Progenitor cell of endocrine pancreas (in vitro differentiated cells): ENCODE measurements at regions not wholly inside any gene's neighbourhood (a gene's known extent, or its start where the extent isn't known, plus 50 kb on each side); places are given as distances from the start of the nearest gene placed in this dataset.

Experiments
- DNase-seq: peaks from one replicate; pipeline ENCODE4 v3.0.0; 2021; ENCODE audit warnings: low spot score; ENCODE audit not compliant: unreplicated experiment
- H3K27ac Mint-ChIP-seq: 2 replicates; pipeline ENCODE4 v1.8.0; 2021; ENCODE audit warnings: mild to moderate bottlenecking, moderate library complexity, mixed read lengths
- H3K27me3 Mint-ChIP-seq: 2 replicates; pipeline ENCODE4 v1.8.0; 2021; ENCODE audit warnings: mixed read lengths
- H3K36me3 Mint-ChIP-seq: 2 replicates; pipeline ENCODE4 v1.8.0; 2022; ENCODE audit warnings: mixed read lengths; ENCODE audit not compliant: insufficient read depth
- H3K4me1 Mint-ChIP-seq: 2 replicates; pipeline ENCODE4 v1.8.0; 2021; ENCODE audit warnings: low read depth, mixed read lengths
- H3K4me3 Mint-ChIP-seq: 2 replicates; pipeline ENCODE4 v1.8.0; 2021; ENCODE audit warnings: low read depth, mild to moderate bottlenecking, moderate library complexity, mixed read lengths
- H3K9me3 Mint-ChIP-seq: 2 replicates; pipeline ENCODE4 v1.8.0; 2021; ENCODE audit warnings: low read depth, mixed read lengths
- CTCF ChIP-seq: fragments of 200-600 bp; sonication (generic); IDR thresholded peaks from one replicate; pipeline ENCODE4 v1.5.0; 2021; ENCODE audit warnings: antibody characterized with exemption, mild to moderate bottlenecking; ENCODE audit not compliant: unreplicated experiment

GRCh38 chr4:32460972-32461371 is 1740.8 kb downstream of the PCDH7 start:
- H3K4me1 Mint-ChIP-seq: no peaks in the 10 kb centered on the region
- no peak for TF ChIP-seq CTCF
- no peaks in the 10 kb centered on the region for H3K36me3 Mint-ChIP-seq
- H3K4me3 Mint-ChIP-seq: no peak overlapping the region
- peaks cover 7% of the 10 kb centered on the region for H3K9me3 Mint-ChIP-seq
- no peak overlapping the region for H3K27ac Mint-ChIP-seq
- no peak for DNase-seq
- no peaks in the 10 kb centered on the region for H3K27me3 Mint-ChIP-seq

- DNase-seq: no peak
- Mint-ChIP-seq H3K4me3 (no peak overlapping the region), H3K27me3 (no peaks in the 10 kb centered on the region), H3K9me3 (peaks cover 2% of the 10 kb centered on the region), H3K27ac (no peak overlapping the region), H3K36me3 (no peaks in the 10 kb centered on the region), H3K4me1 (no peaks in the 10 kb centered on the region)
- TF ChIP-seq CTCF: peak; percentile 45
These were observed 1742.8 kb downstream of the PCDH7 start for GRCh38 chr4:32462944-32463343.

GRCh38 chr4:32470087-32470585 is 1750.0 kb downstream of the PCDH7 start:
- no peak for DNase-seq
- H3K4me3 Mint-ChIP-seq: no peak overlapping the region
- H3K9me3 Mint-ChIP-seq: no peaks in the 10 kb centered on the region
- H3K27me3 Mint-ChIP-seq: no peaks in the 10 kb centered on the region
- no peaks in the 10 kb centered on the region for H3K4me1 Mint-ChIP-seq
- TF ChIP-seq CTCF: no peak
- H3K36me3 Mint-ChIP-seq: no peaks in the 10 kb centered on the region
- H3K27ac Mint-ChIP-seq: no peak overlapping the region

GRCh38 chr4:32472918-32473317 is 1752.7 kb downstream of the PCDH7 start:
- Mint-ChIP-seq H3K4me1 (no peaks in the 10 kb centered on the region), H3K9me3 (no peaks in the 10 kb centered on the region), H3K27ac (no peak overlapping the region), H3K27me3 (no peaks in the 10 kb centered on the region), H3K4me3 (no peak overlapping the region), H3K36me3 (no peaks in the 10 kb centered on the region)
- no peak for DNase-seq
- no peak for TF ChIP-seq CTCF

- no peak overlapping the region for H3K4me3 Mint-ChIP-seq
These were observed 1755.5 kb downstream of the PCDH7 start for GRCh38 chr4:32475710-32476109.

More at GRCh38 chr4:32475710-32476109, 1755.5 kb downstream of the PCDH7 start:
- no peak for TF ChIP-seq CTCF
- Mint-ChIP-seq H3K4me1 (no peaks in the 10 kb centered on the region), H3K27ac (peak overlapping the region; percentile 39), H3K27me3 (no peaks in the 10 kb centered on the region), H3K9me3 (no peaks in the 10 kb centered on the region), H3K36me3 (no peaks in the 10 kb centered on the region)
- no peak for DNase-seq
